BE2C (cell line): ENCODE measurements at regions not wholly inside any gene's neighbourhood (a gene's known extent, or its start where the extent isn't known, plus 50 kb on each side); places are given as distances from the start of the nearest gene placed in this dataset.
"Not testable (repeated sequence)": the region's sequence is repeated elsewhere in the genome, so short reads cannot be mapped to it uniquely, and the experiment has no call there.

Experiments
- DNase-seq: peaks from one replicate; pipeline ENCODE4 v3.0.0-alpha.2; 2020
- H3K27me3 ChIP-seq: fragments of 250-450 bp; sonication (Bioruptor Pico); 2 replicates; pipeline ENCODE4 v1.5.1; 2020; ENCODE audit warnings: mild to moderate bottlenecking
- H3K36me3 ChIP-seq: fragments of 250-450 bp; sonication (Bioruptor Pico); 2 replicates; pipeline ENCODE4 v1.5.1; 2020; ENCODE audit warnings: mild to moderate bottlenecking
- H3K4me1 ChIP-seq: fragments of 250-450 bp; sonication (Bioruptor Pico); 2 replicates; pipeline ENCODE4 v1.5.1; 2020
- H3K4me3 ChIP-seq: 2 replicates; pipeline ENCODE4 v1.5.1; 2011; ENCODE audit warnings: low read depth, low read length
- H3K9me3 ChIP-seq: fragments of 250-450 bp; sonication (Bioruptor Pico); 2 replicates; pipeline ENCODE4 v1.5.1; 2020
- CTCF ChIP-seq: IDR thresholded peaks from 2 replicates; pipeline ENCODE4 v1.5.1; 2012; ENCODE audit warnings: mild to moderate bottlenecking, low read depth, low read length

- no peak for DNase-seq
- Histone ChIP-seq H3K27me3 (no peaks in the 10 kb centered on the region), H3K9me3 (no peaks in the 10 kb centered on the region), H3K36me3 (no peaks in the 10 kb centered on the region), H3K4me1 (no peaks in the 10 kb centered on the region), H3K4me3 (no peak overlapping the region)
- no peak for TF ChIP-seq CTCF
Observed at GRCh38 chr6:14475306-14475705, 357.7 kb downstream of the CD83 start.

GRCh38 chr6:14476793-14477531, 359.4 kb downstream of the CD83 start:
- no peaks in the 10 kb centered on the region for H3K9me3 ChIP-seq
- no peak for DNase-seq
- H3K27me3 ChIP-seq, result no peaks in the 10 kb centered on the region
- TF ChIP-seq CTCF, result no peak
- H3K4me3 ChIP-seq, result no peak overlapping the region
- no peaks in the 10 kb centered on the region for H3K4me1 ChIP-seq
- no peaks in the 10 kb centered on the region for H3K36me3 ChIP-seq

- no peaks in the 10 kb centered on the region for H3K4me1 ChIP-seq
- no peak overlapping the region for H3K4me3 ChIP-seq
- no peak for DNase-seq
- no peak for TF ChIP-seq CTCF
- no peaks in the 10 kb centered on the region for H3K27me3 ChIP-seq
- H3K36me3 ChIP-seq, result no peaks in the 10 kb centered on the region
- no peaks in the 10 kb centered on the region for H3K9me3 ChIP-seq
Observed at GRCh38 chr6:14477559-14477958, 360.0 kb downstream of the CD83 start.

- no peaks in the 10 kb centered on the region for H3K4me1 ChIP-seq
- H3K9me3 ChIP-seq, result no peaks in the 10 kb centered on the region
- H3K27me3 ChIP-seq, result no peaks in the 10 kb centered on the region
- DNase-seq, result no peak
- no peak overlapping the region for H3K4me3 ChIP-seq
- no peak for TF ChIP-seq CTCF
- no peaks in the 10 kb centered on the region for H3K36me3 ChIP-seq
Observed at GRCh38 chr6:14478381-14479225, 361.0 kb downstream of the CD83 start.

GRCh38 chr6:14481946-14482345, 364.4 kb downstream of the CD83 start:
- not testable (repeated sequence) for H3K9me3 ChIP-seq, H3K36me3 ChIP-seq, H3K4me3 ChIP-seq, DNase-seq, H3K4me1 ChIP-seq, H3K27me3 ChIP-seq

GRCh38 chr6:14487625-14488024, 370.1 kb downstream of the CD83 start:
- no peak for DNase-seq
- Histone ChIP-seq H3K4me1 (no peaks in the 10 kb centered on the region), H3K4me3 (no peak overlapping the region), H3K27me3 (no peaks in the 10 kb centered on the region), H3K9me3 (no peaks in the 10 kb centered on the region), H3K36me3 (no peaks in the 10 kb centered on the region)
- TF ChIP-seq CTCF, result no peak
